ENCODE measurements at regions not wholly inside any gene's neighbourhood (a gene's known extent, or its start where the extent isn't known, plus 50 kb on each side); places are given as distances from the start of the nearest gene placed in this dataset.

DNA sequence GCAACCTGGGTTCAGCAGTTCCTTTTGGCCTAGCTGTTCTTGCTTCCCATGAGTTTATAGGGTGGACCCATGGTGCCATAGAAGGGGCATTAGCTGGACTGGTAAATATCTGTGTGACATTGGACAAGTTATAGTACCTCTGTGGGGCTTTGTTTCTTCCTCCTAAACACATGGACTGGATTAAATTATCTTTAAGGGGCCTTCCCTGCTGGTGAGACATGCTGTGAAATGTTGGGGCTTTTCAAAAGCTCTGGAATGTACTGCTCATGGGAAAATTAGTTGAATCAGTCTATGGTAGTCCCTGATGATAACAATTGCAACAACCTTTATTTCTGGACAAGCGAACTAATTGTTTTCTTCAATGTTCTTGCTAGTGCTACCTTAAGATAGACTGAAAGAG, 276.2 kb downstream of the BLID start:
- DNase-seq (ENCODE audit: low read depth) = no peak
- TF ChIP-seq, protein P1, sequence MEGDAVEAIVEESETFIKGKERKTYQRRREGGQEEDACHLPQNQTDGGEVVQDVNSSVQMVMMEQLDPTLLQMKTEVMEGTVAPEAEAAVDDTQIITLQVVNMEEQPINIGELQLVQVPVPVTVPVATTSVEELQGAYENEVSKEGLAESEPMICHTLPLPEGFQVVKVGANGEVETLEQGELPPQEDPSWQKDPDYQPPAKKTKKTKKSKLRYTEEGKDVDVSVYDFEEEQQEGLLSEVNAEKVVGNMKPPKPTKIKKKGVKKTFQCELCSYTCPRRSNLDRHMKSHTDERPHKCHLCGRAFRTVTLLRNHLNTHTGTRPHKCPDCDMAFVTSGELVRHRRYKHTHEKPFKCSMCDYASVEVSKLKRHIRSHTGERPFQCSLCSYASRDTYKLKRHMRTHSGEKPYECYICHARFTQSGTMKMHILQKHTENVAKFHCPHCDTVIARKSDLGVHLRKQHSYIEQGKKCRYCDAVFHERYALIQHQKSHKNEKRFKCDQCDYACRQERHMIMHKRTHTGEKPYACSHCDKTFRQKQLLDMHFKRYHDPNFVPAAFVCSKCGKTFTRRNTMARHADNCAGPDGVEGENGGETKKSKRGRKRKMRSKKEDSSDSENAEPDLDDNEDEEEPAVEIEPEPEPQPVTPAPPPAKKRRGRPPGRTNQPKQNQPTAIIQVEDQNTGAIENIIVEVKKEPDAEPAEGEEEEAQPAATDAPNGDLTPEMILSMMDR (IDR thresholded peaks at IDR 0.05; ENCODE audit: low read depth, low read length, missing control alignments) = no peak
- H3K4me3 ChIP-seq (ENCODE audit: low read depth, low read length) = no peak overlapping the region

DNA sequence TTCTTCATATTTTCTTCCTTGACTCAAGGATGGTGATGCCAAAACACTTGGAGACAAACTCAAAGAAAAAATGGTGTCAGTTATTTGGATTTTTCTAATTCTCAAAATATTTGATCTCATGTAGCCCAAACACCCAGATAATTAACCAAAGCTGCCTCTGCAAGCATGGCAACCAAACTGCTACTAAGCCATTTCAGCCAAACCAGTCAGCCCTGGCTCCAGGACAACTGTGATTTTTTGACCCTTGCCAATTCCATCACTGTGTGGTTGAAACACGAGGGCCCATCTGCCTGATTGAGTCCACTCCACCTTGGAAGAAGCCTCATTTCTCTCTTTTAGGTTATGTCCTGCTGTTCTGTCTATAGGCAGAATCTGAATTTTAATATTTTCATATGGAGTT, 277.4 kb downstream of the BLID start:
- H3K4me3 ChIP-seq (ENCODE audit: low read depth, low read length) = no peak overlapping the region
- no peak for DNase-seq (ENCODE audit: low read depth)
- TF ChIP-seq, protein P1 (IDR thresholded peaks at IDR 0.05; ENCODE audit: low read depth, low read length, missing control alignments) = no peak

- DNase-seq (ENCODE audit: low read depth) = no peak
- TF ChIP-seq, protein P1 (IDR thresholded peaks at IDR 0.05; ENCODE audit: low read depth, low read length, missing control alignments) = no peak
- no peak overlapping the region for H3K4me3 ChIP-seq (ENCODE audit: low read depth, low read length)
Measured at GRCh38 chr11:121833970-121834369, 282.0 kb downstream of the BLID start.

GRCh38 chr11:121829159-121829643, 286.8 kb downstream of the BLID start:
- DNase-seq (ENCODE audit: low read depth) = no peak
- no peak overlapping the region for H3K4me3 ChIP-seq (ENCODE audit: low read depth, low read length)
- TF ChIP-seq, protein P1 (IDR thresholded peaks at IDR 0.05; ENCODE audit: low read depth, low read length, missing control alignments) = no peak

GRCh38 chr11:121814962-121815361, 301.1 kb downstream of the BLID start:
- H3K4me3 ChIP-seq (ENCODE audit: low read depth, low read length) = no peak overlapping the region
- TF ChIP-seq, protein P1 (IDR thresholded peaks at IDR 0.05; ENCODE audit: low read depth, low read length, missing control alignments) = no peak
- DNase-seq (ENCODE audit: low read depth) = no peak

DNA sequence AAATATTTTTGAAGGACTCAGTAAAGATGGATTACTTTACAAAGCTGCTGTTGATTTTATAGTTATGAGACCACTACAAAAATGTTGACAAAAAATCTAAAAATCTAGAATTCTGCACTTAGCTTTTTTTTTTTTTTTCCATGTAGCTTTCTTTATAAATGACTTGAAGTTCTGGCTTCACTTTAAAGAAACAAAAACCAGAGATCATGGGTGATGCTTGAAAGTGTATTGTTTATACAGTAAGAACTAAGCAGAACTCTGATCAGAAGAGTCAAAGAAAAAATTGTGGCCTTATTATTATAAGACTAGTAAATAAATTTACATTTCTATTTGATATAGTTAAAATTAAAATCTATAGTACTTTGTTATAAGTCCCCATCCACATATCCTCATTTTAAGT, 301.7 kb downstream of the BLID start:
- TF ChIP-seq, protein P1 (IDR thresholded peaks at IDR 0.05; ENCODE audit: low read depth, low read length, missing control alignments) = no peak
- H3K4me3 ChIP-seq (ENCODE audit: low read depth, low read length) = no peak overlapping the region
- DNase-seq (ENCODE audit: low read depth) = no peak

GRCh38 chr11:121810291-121810690, 305.7 kb downstream of the BLID start:
- no peak for DNase-seq (ENCODE audit: low read depth)
- TF ChIP-seq, protein P1 (IDR thresholded peaks at IDR 0.05; ENCODE audit: low read depth, low read length, missing control alignments) = no peak
- no peak overlapping the region for H3K4me3 ChIP-seq (ENCODE audit: low read depth, low read length)

Data from GM12864 (cell line).